ENCODE measurements at regions not wholly inside any gene's neighbourhood (a gene's known extent, or its start where the extent isn't known, plus 50 kb on each side); places are given as distances from the start of the nearest gene placed in this dataset.
"Not testable (repeated sequence)": the region's sequence is repeated elsewhere in the genome, so short reads cannot be mapped to it uniquely, and the experiment has no call there.

GRCh38 chr3:90206482-90206881 is 1099.1 kb downstream of the EPHA3 start:
- H3K4me1 ChIP-seq (replicated peaks; ENCODE audit: insufficient read depth); DNase-seq; H2AFZ ChIP-seq; H3K27ac ChIP-seq; H3K79me2 ChIP-seq (ENCODE audit: low read depth); POLR2A ChIA-PET (ENCODE audit: unreplicated experiment); H3K36me3 ChIP-seq (ENCODE audit: low read depth); H3F3A ChIP-seq (ENCODE audit: insufficient read depth, low read depth); H3K4me3 ChIP-seq; H3K9me2 ChIP-seq (ENCODE audit: insufficient read depth); H3K27me3 ChIP-seq (ENCODE audit: insufficient read depth, low read depth); intact Hi-C loops (cut with micrococcal nuclease; ENCODE audit: unreplicated experiment); BruUV-seq (replicated peaks); H3K4me2 ChIP-seq; H4K20me1 ChIP-seq (ENCODE audit: insufficient read depth); H3K9me3 ChIP-seq (ENCODE audit: insufficient read depth, low read depth); CTCF ChIA-PET: not testable (repeated sequence)

GRCh38 chr3:90207353-90208097 is 1100.1 kb downstream of the EPHA3 start:
- H3K27me3 ChIP-seq (ENCODE audit: insufficient read depth, low read depth); H3K4me1 ChIP-seq (replicated peaks; ENCODE audit: insufficient read depth); H3K9me2 ChIP-seq (ENCODE audit: insufficient read depth); H3K4me3 ChIP-seq; H3K27ac ChIP-seq; BruUV-seq (replicated peaks); H4K20me1 ChIP-seq (ENCODE audit: insufficient read depth); H3K36me3 ChIP-seq (ENCODE audit: low read depth); intact Hi-C loops (cut with micrococcal nuclease; ENCODE audit: unreplicated experiment); H3F3A ChIP-seq (ENCODE audit: insufficient read depth, low read depth); H2AFZ ChIP-seq; H3K4me2 ChIP-seq; CTCF ChIA-PET; H3K9me3 ChIP-seq (ENCODE audit: insufficient read depth, low read depth); DNase-seq; H3K79me2 ChIP-seq (ENCODE audit: low read depth); POLR2A ChIA-PET (ENCODE audit: unreplicated experiment): not testable (repeated sequence)

- no peaks in the 10 kb centered on the region for H3K4me1 ChIP-seq (replicated peaks; ENCODE audit: insufficient read depth)
- H3K36me3 ChIP-seq (ENCODE audit: low read depth) = no peaks in the 10 kb centered on the region
- DNase-seq = no peak
- BruUV-seq (replicated peaks) = no TSS peak
- no peak for TF ChIP-seq EZH2 (IDR thresholded peaks at IDR 0.05; ENCODE audit: low read depth)
- TF ChIP-seq CTCF (conservative IDR thresholded peaks at IDR 0.05) = no peak
- H2AFZ ChIP-seq = no peak overlapping the region
- intact Hi-C loops (cut with micrococcal nuclease; ENCODE audit: unreplicated experiment) = no loop called here
- no peaks in the 10 kb centered on the region for H3K79me2 ChIP-seq (ENCODE audit: low read depth)
- no peaks in the 10 kb centered on the region for H3K9me3 ChIP-seq (ENCODE audit: insufficient read depth, low read depth)
- H3K4me3 ChIP-seq = no peak overlapping the region
- H3K4me2 ChIP-seq = no peak overlapping the region
- H3F3A ChIP-seq (ENCODE audit: insufficient read depth, low read depth) = no peaks in the 10 kb centered on the region
- ChIA-PET CTCF (no interaction called here), POLR2A (ENCODE audit: unreplicated experiment) (no interaction called here)
- 0 out of 2 replicates have a peak, but pooled peaks cover 4% of the 10 kb centered on the region for H3K9me2 ChIP-seq (ENCODE audit: insufficient read depth)
- no peaks in the 10 kb centered on the region for H4K20me1 ChIP-seq (ENCODE audit: insufficient read depth)
- no peaks in the 10 kb centered on the region for H3K27me3 ChIP-seq (ENCODE audit: insufficient read depth, low read depth)
- H3K27ac ChIP-seq = no peak overlapping the region
Observed at GRCh38 chr3:90221900-90222299, 1114.5 kb downstream of the EPHA3 start.

GRCh38 chr3:90241481-90241880 is 1134.1 kb downstream of the EPHA3 start:
- H2AFZ ChIP-seq = no peak overlapping the region
- no peak overlapping the region for H3K4me3 ChIP-seq
- no peaks in the 10 kb centered on the region for H3F3A ChIP-seq (ENCODE audit: insufficient read depth, low read depth)
- no peak for DNase-seq
- TF ChIP-seq CTCF (conservative IDR thresholded peaks at IDR 0.05) (no peak), EZH2 (IDR thresholded peaks at IDR 0.05; ENCODE audit: low read depth) (no peak)
- no peaks in the 10 kb centered on the region for H3K9me2 ChIP-seq (ENCODE audit: insufficient read depth)
- ChIA-PET CTCF (no interaction called here), POLR2A (ENCODE audit: unreplicated experiment) (no interaction called here)
- no peaks in the 10 kb centered on the region for H3K36me3 ChIP-seq (ENCODE audit: low read depth)
- BruUV-seq (replicated peaks) = no TSS peak
- no peaks in the 10 kb centered on the region for H3K9me3 ChIP-seq (ENCODE audit: insufficient read depth, low read depth)
- H3K4me1 ChIP-seq (replicated peaks; ENCODE audit: insufficient read depth) = no peaks in the 10 kb centered on the region
- no peaks in the 10 kb centered on the region for H3K79me2 ChIP-seq (ENCODE audit: low read depth)
- no peaks in the 10 kb centered on the region for H4K20me1 ChIP-seq (ENCODE audit: insufficient read depth)
- intact Hi-C loops (cut with micrococcal nuclease; ENCODE audit: unreplicated experiment) = no loop called here
- no peaks in the 10 kb centered on the region for H3K27me3 ChIP-seq (ENCODE audit: insufficient read depth, low read depth)
- no peak overlapping the region for H3K27ac ChIP-seq
- no peak overlapping the region for H3K4me2 ChIP-seq
